NCI-H446 (cell line): ENCODE measurements at regions not wholly inside any gene's neighbourhood (a gene's known extent, or its start where the extent isn't known, plus 50 kb on each side); places are given as distances from the start of the nearest gene placed in this dataset.
"Not testable (repeated sequence)": the region's sequence is repeated elsewhere in the genome, so short reads cannot be mapped to it uniquely, and the experiment has no call there.

Source experiments
- DNase-seq, 2 experiments: peaks; one replicate each; lab custom pipeline; 2025; lab: John Stamatoyannopoulos, UW

- DNase-seq, result no peak
These were observed 139.3 kb downstream of the MID1IP1 start for GRCh38 chrX:38940547-38940946.

GRCh38 chrX:38941675-38942074, 140.4 kb downstream of the MID1IP1 start:
- DNase-seq, result no peak

DNA sequence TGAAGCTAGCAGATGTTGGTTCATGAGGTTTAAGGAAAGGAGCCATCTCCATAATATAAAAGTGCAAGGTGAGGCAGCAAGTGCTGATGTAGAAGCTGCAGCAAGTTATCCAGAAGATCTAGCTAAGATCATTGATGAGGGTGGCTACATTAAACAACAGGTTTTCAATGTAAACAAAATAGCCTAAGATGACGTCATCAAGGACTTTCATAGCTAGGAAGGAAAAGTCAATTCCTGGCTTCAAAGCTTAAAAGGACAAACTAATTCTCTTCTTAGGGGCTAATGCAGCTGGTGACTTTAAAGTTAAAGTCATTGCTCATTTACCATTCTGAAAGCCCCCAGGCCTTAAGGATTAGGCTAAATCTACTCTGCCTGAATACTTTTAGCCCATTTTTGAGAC, 141.9 kb downstream of the MID1IP1 start:
- DNase-seq, result no peak

DNA sequence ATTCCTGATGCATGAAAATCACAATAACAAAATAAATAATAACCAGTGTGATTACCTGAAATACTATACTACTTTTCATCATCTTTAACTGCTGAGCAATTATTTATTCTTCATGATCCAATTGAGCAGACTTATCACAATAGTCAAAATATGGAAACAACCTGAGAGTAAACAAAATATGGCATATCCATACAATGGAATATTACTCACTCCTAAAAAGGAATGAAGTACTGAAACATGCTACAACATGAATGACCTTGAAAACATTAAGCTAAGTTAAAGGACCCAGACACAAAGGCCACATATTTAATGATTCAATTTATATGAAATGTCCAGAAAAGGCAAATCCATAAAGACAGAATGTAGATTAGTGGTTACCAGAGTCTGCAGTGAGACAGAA, 146.8 kb downstream of the MID1IP1 start:
- no peak for DNase-seq

DNA sequence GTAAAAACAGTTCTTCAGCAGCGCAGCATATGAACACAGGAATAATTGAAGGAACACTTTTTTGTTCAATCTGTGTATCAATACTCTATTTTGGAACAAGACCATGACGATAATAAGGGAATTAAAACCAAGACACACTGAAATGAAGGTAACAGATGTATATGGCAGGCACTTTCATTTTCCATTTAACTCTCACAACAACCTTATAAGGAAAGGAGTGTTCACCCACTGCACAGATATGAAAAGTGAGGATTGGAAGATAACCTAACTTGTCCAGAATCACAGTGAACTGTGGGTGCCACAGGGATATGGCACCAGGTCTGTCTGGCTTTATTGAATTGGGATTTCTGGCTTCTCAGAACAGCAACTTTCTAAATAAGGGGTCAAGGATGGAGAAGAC, 153.3 kb downstream of the MID1IP1 start:
- no peak for DNase-seq

DNA sequence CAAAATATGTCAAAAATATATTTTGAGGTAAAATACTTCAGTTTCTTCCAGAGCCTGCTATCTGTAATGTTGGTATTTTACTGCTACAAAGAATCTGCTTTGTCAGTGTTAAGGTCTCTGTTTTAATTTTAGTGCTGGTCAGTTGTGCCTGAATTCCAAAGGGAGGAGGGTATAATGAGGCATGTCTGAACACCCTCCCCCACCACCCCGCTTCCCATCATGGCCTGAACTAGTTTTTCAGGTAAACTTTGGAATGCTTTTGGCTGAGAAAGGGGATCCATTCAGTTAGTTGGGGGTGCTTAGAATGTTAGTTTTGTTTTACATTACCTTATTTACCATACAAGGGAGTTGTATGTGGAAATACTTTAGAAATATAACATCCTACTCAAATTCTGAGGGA, 158.5 kb downstream of the MID1IP1 start:
- no peak for DNase-seq

DNA sequence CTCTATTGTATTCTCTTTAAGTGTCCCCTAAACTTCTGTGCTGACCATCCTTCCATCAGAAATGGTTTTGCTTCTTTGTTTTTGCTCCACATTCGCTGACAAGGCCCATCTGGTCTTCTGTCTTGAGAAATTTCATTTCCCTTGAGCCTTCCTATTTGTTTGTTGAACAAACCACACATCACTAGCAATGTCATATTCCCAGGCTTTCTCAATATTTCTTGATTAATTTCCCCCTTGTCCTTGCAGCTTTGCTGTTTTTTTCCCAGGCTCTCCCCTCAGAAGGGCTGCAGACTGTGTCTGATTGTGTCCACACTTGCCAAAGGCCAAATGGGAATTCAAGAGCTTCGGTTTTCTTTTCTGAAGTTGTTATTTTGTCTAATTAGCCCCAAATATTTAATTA, 158.9 kb downstream of the MID1IP1 start:
- DNase-seq, result no peak

DNA sequence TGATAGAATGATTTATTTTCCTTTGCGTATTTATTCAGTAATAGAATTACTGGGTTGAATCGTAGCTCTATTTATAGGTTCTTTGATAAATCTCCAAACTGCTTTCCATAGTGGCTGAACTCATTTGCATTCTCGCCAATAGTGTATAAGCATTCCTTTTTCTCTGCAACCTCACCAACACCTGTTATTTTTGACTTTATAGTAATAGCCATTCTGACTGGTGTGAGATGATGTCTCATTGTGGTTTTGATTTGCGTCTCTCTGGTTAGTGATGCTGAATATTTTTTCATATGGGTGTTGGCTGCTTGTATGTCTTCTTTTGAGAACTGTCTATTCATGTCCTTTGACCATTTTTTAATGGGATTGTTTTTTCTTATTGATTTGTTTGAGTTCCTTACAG, 160.7 kb downstream of the MID1IP1 start:
- DNase-seq, result no peak

- DNase-seq, result not testable (repeated sequence)
These were observed 162.0 kb downstream of the MID1IP1 start for GRCh38 chrX:38963244-38963643.

GRCh38 chrX:38965888-38966287, 164.6 kb downstream of the MID1IP1 start:
- no peak for DNase-seq

DNA sequence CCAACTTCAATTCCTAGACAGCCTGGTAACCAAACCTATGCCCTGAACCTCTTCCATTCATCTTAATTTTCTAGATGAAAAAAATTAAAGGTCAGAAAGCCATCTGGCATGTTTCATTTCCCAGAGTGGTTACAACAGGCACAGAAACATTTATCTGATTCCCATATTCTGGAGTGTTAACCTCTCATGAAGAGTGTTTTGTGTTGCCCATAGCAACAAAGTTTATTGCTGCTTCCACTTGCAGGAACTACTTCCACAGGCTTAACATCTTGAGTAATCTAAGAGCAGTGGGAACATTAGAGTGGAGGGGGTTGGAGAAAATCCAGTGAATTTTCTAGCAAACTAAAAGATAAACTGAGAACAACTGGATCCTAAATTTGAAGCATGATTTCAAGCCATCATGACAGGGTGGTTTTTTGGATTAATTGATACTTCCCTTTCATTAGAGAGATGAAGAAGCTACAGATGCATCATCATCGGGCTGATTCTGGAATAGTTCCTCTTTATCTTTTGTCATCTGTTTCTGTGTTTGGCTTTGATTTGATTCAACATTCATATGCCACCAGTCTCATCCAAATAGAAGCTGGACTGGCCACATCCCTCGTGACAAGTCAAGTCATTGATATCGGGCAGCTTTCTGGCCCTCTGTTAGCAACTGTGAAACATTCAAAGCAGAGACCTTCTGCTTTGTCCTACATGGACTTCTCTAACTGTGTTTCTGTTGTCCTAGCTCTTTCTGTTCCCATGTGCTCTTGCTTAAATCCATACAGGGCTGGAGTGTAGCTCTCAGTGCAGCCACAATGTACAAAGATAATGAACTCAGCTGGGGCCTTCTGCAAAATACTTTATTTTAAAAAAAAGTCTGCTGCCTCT, 167.3 kb downstream of the MID1IP1 start:
- DNase-seq, result no peak

DNA sequence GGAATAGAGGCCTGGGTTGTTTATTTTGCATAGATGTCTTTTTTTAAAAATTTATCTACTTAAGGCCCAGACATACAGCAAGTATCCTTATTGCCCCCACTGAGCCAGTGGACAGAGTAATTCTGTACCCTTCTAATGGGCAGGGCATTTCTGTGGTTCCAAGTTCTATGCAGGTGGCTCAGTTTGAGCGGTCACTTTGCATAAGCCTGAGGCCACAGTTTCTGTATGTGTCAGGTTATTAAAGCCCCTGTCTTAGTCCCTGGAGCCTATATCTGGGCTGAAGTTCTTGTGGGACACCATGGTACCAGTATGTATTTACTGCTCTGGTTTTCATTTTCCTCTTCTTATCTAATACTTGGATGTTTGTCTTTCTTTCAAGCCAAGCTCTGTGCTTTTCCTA, 168.8 kb downstream of the MID1IP1 start:
- no peak for DNase-seq

DNA sequence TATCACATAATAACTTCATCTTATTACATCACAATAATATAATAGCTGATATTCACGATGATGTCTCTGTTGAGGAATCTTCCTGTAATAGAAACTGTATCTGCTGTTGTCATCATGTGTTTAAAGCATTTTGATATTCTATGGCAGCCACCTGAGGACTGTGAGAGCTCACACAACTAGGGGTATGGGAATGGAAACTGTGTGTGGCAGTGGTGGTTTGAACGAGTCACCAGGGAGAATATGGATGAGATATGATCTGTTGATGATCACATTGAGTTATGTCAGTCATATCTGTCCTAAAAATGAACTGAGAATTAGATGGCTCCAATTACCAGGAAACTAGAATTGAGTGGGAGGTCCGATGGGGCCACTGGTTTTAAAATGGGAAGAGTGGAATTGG, 169.6 kb downstream of the MID1IP1 start:
- DNase-seq, result no peak

- DNase-seq, result no peak
These were observed 172.1 kb downstream of the MID1IP1 start for GRCh38 chrX:38973322-38973721.

- no peak for DNase-seq
These were observed 173.3 kb downstream of the MID1IP1 start for GRCh38 chrX:38974542-38974941.

DNA sequence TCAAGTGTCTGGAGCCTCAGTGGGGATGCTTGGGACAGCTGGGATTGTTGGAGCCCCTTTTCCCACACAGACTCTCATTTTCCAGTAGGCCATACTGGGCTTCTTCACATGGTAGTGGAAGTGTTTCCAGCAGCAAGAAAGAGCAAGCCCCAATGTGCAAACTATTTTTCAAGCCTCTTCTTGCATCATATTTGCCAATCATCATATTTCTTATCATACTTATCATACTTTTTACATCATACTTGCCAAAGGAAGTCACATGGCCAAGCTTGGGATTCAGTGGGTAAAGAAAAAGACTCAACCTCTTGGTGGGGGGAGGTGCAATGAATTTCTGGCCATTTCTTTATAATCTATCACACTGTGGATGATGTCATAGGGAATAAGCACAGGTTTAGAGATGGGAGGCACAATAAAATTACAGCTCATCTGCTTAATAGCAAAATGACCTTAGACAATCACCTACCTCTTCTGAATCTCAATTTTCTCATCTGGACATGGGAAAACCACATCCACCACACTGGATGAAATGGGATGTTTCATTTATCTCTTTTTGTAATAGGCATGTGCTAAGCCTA, 174.2 kb downstream of the MID1IP1 start:
- no peak for DNase-seq

DNA sequence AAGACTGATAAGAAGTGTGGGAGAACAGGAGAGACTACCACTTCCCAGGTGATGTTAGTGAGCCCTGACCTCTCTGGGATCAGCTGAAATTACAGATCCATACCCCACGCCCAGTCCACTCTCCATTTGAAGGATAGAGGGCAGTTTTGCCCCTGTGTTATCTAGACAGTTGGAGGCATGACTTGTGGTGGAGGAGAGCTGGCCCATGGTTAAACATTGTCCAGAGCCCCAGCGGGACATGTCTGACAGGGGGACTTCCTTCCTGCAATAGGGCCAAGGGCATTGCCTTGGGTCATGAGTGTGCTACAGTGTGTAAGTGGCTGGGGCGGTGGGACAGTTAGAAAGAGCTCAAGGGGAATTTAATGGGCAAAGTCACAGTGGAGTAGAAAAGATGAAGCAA, 181.1 kb downstream of the MID1IP1 start:
- no peak for DNase-seq

GRCh38 chrX:38982843-38983242, 181.6 kb downstream of the MID1IP1 start:
- no peak for DNase-seq

DNA sequence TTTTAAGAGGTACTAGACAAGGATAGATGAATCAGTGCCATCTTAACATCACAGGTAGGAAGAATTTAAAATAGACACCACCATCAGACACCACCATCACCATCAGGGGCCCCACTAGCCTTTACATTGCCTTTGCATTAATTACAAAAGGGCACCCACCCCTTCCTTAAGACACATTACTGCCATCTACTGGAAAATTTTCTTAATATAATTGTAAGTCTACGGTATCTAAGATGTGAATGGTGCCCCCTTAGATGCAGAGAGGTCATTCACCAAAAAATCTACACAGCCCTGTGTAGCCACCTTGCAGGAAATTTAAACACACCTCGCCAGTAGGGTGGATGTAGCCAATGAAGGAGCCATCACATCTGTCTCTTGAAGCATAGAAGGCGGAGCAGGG, 184.1 kb downstream of the MID1IP1 start:
- peak in 1 of 2 experiments; percentile 23 for DNase-seq

DNA sequence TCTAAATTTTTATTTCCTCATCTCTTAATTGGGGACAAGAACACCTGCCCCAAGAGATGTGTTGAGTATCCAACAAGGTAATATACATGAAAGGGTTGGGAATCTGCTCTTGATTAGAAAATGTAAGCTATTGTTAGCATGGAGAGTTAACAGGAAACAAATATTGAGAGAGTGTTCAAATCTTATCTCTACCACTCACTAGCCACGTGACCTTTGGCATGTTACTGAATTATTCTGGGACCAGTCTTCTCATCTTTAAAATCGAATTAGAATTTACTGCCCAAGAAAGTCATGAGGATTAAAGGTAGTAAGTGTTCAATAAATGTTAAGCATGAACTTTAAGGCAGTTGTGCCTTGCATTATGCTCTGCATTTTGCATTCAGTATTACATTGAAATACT, 184.7 kb downstream of the MID1IP1 start:
- no peak for DNase-seq

GRCh38 chrX:38986586-38986985, 185.3 kb downstream of the MID1IP1 start:
- no peak for DNase-seq

DNA sequence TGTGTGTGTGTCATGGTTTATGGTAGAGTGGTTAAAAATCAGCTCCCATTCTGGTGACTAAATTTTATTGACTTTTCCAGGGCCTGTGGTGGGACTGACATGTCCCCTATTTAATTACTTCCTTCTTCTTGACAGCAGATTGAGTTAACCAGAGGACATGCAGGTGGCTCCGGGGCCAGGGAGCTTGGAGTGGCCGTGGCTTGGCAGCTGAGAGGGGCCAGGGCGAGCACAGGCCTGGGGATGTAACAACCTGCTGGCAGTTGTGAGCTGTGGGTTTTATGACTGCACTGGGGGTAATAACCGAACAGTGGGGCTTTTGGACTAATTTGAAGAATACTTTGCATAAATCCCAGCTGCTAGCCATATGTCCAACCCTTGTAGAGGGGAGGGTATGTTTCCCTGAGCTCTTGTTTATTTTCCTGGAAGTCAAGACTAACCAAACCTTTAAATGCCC, 186.0 kb downstream of the MID1IP1 start:
- DNase-seq, result no peak

DNA sequence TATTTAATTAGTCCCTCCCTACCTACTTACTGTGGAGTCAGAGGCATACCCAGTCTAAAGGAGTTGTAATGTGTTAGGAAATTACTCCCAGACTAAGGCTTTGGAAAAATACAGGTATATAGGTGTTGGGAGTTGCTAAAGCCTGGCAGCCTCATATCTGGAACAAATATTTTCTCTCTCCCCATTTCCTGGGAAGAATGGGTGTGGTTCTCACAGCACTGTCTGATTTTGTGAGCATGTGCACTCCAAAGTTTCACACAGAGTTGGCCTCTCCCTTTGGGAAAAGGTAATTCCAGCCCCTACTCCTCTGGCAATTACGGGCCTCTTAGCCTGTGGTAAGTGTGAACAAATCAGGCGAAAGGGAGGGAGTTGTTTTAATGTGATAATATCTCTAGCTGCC, 187.0 kb downstream of the MID1IP1 start:
- no peak for DNase-seq

DNA sequence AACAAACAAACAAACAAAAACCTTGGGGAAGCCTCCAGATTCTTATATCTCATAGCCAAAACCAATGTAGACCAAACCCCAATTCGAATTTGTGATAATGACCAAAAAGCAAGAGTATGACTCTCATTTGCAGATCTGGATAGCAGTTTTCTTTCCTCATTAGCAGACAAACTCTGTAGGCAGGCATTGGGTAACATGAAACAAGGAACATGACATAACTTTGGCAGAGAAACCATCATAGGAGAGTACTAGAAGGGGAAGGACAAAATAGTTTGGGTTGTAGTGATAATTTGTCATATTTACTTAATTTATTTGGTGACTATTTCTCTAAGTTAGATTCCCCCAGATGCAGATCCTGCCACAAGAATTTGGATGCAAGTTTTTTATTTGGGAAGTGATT, 187.8 kb downstream of the MID1IP1 start:
- no peak for DNase-seq
